OCI-LY3 (cell line): ENCODE measurements at regions not wholly inside any gene's neighbourhood (a gene's known extent, or its start where the extent isn't known, plus 50 kb on each side); places are given as distances from the start of the nearest gene placed in this dataset.

Experiments used
- CTCF ChIP-seq: fragments of 200-600, 300-600 bp; sonication (generic); IDR thresholded peaks from 2 replicates; pipeline ENCODE4 v1.5.1; 2014; ENCODE audit warnings: antibody characterized with exemption, low read length, low read depth
- EZH2phosphoT487 ChIP-seq: fragments of 200-600 bp; shearing (Covaris generic); IDR thresholded peaks from 2 replicates; pipeline ENCODE4 v1.6.1; 2018; ENCODE audit warnings: antibody characterized with exemption, mixed run types, low read depth

GRCh38 chr12:115078334-115078733 lies 394.4 kb upstream of the TBX3 start:
- TF ChIP-seq CTCF (no peak), EZH2phosphoT487 (no peak)
